CD14-positive monocyte (primary cell): ENCODE measurements at regions not wholly inside any gene's neighbourhood (a gene's known extent, or its start where the extent isn't known, plus 50 kb on each side); places are given as distances from the start of the nearest gene placed in this dataset.

Experiments
- DNase-seq, 3 donors: peaks; one replicate each; pipeline ENCODE4 v3.0.0-alpha.2; 2011 to 2022
- H2AFZ ChIP-seq: 2 replicates; pipeline ENCODE4 v1.6.0; 2012; ENCODE audit warnings: mild to moderate bottlenecking, low read depth, low read length, inconsistent platforms; ENCODE audit not compliant: insufficient read depth, poor library complexity, severe bottlenecking
- H3K27ac ChIP-seq, 2 donors: 1 replicate in 1 of 2; 2 replicates in 1 of 2; pipeline ENCODE4 v1.5.1; 2012 to 2013; ENCODE audit warnings: low read length in 2 of 2, control low read depth in 1 of 2, inconsistent platforms in 1 of 2, low read depth in 1 of 2, mild to moderate bottlenecking in 1 of 2
- H3K27me3 ChIP-seq, 2 donors: one replicate each; pipeline versions ENCODE4 v1.6.0 to v1.6.1; 2011 to 2013; ENCODE audit warnings: low read length in 2 of 2; ENCODE audit not compliant: control insufficient read depth in 2 of 2, insufficient read depth in 2 of 2
- H3K36me3 ChIP-seq, 2 donors: replicated peaks in 1 of 2; 1 replicate in 1 of 2; 2 replicates in 1 of 2; pipeline versions ENCODE4 v1.5.1 to v1.6.1; 2012 to 2013; ENCODE audit warnings: low read length in 2 of 2, control low read depth in 1 of 2, inconsistent platforms in 1 of 2, mild to moderate bottlenecking in 1 of 2; ENCODE audit not compliant: insufficient read depth in 2 of 2, control insufficient read depth in 1 of 2
- H3K4me1 ChIP-seq, 2 donors: 1 replicate in 1 of 2; 2 replicates in 1 of 2; pipeline versions ENCODE4 v1.5.1 to v1.6.1; 2012 to 2013; ENCODE audit warnings: low read length in 2 of 2, control low read depth in 1 of 2, inconsistent platforms in 1 of 2, mild to moderate bottlenecking in 1 of 2, moderate library complexity in 1 of 2; ENCODE audit not compliant: insufficient read depth in 2 of 2, control insufficient read depth in 1 of 2
- H3K4me2 ChIP-seq: replicated peaks from 2 replicates; pipeline ENCODE3; 2012; ENCODE audit warnings: low read length, moderate library complexity, mild to moderate bottlenecking; ENCODE audit not compliant: poor library complexity, severe bottlenecking; ENCODE audit errors: extremely low read depth
- H3K4me3 ChIP-seq, 3 experiments: fragments of 200-600 bp in 1 of 3; sonication (generic) in 1 of 3; replicated peaks in 1 of 3; 1 replicate in 2 of 3; 2 replicates in 1 of 3; pipeline ENCODE4 v1.5.1; 2011 to 2013; ENCODE audit warnings: low read length in 3 of 3, mild to moderate bottlenecking in 3 of 3, control low read depth in 2 of 3, low read depth in 2 of 3, inconsistent platforms in 1 of 3, moderate library complexity in 1 of 3
- H3K79me2 ChIP-seq: 2 replicates; pipeline ENCODE4 v1.6.0; 2012; ENCODE audit warnings: mild to moderate bottlenecking, control low read depth, inconsistent platforms, low read length, moderate library complexity; ENCODE audit not compliant: insufficient read depth
- H3K9ac ChIP-seq: 2 replicates; pipeline ENCODE4 v1.6.0; 2017; ENCODE audit warnings: low read length, mild to moderate bottlenecking; ENCODE audit not compliant: insufficient read depth, poor library complexity, severe bottlenecking
- H3K9me3 ChIP-seq, 2 donors: replicated peaks in 1 of 2; 1 replicate in 1 of 2; 2 replicates in 1 of 2; pipeline versions ENCODE4 v1.5.1 to v1.6.1; 2012 to 2013; ENCODE audit warnings: low read length in 2 of 2, control low read depth in 1 of 2; ENCODE audit not compliant: control insufficient read depth in 1 of 2, insufficient read depth in 1 of 2
- H4K20me1 ChIP-seq: 2 replicates; pipeline ENCODE4 v1.6.0; 2012; ENCODE audit warnings: mild to moderate bottlenecking, low read length, control low read depth, moderate library complexity; ENCODE audit not compliant: insufficient read depth
- H3K27ac Mint-ChIP-seq, 7 donors: one replicate each; pipeline ENCODE4 v1.8.0; 2020; ENCODE audit warnings: mild to moderate bottlenecking in 7 of 7, mixed read lengths in 7 of 7, moderate library complexity in 6 of 7, inconsistent platforms in 2 of 7
- H3K27me3 Mint-ChIP-seq, 3 donors: one replicate each; pipeline ENCODE4 v1.8.0; 2021 to 2022; ENCODE audit warnings: low read depth in 3 of 3, mild to moderate bottlenecking in 3 of 3, mixed read lengths in 3 of 3, moderate library complexity in 3 of 3, inconsistent platforms in 1 of 3
- H3K36me3 Mint-ChIP-seq, 2 donors: one replicate each; pipeline ENCODE4 v1.8.0; 2020; ENCODE audit warnings: mixed read lengths in 2 of 2, inconsistent platforms in 1 of 2, mild to moderate bottlenecking in 1 of 2
- H3K4me1 Mint-ChIP-seq: one replicate; pipeline ENCODE4 v1.8.0; 2020; ENCODE audit warnings: mild to moderate bottlenecking, mixed read lengths
- H3K4me3 Mint-ChIP-seq, 2 donors: one replicate each; pipeline ENCODE4 v1.8.0; 2020; ENCODE audit warnings: mild to moderate bottlenecking in 2 of 2, mixed read lengths in 2 of 2, moderate library complexity in 1 of 2
- H3K9me3 Mint-ChIP-seq, 7 donors: one replicate each; pipeline ENCODE4 v1.8.0; 2020 to 2022; ENCODE audit warnings: mixed read lengths in 7 of 7, mild to moderate bottlenecking in 6 of 7, moderate library complexity in 6 of 7, inconsistent platforms in 2 of 7
- CTCF ChIP-seq: fragments of 200-600 bp; IDR thresholded peaks from one replicate; pipeline ENCODE4 v1.8.0; 2022; ENCODE audit warnings: antibody characterized with exemption, mild to moderate bottlenecking
- WGBS: methylation state at CpG from one replicate; pipeline ENCODE4 v1.1.5; 2013; ENCODE audit warnings: missing lambda C conversion rate; ENCODE audit not compliant: insufficient coverage; 5-methylcytosine and 5-hydroxymethylcytosine counted together
- intact Hi-C, 2 donors: fragments of 100-400 bp; cut with micrococcal nuclease; formaldehyde crosslinking; loops; one replicate each; pipeline versions ENCODE4 v1.15.0 to v1.15.1; 2023

- H3K79me2 ChIP-seq, result no peaks in the 10 kb centered on the region
- no peaks in the 10 kb centered on the region for H3K36me3 Mint-ChIP-seq
- H3K27ac Mint-ChIP-seq, result no peak overlapping the region
- no peak overlapping the region for H3K4me3 Mint-ChIP-seq
- TF ChIP-seq CTCF, result no peak
- WGBS, result 81% methylated on average over 2 of the region's 4 CpGs
- H3K9me3 Mint-ChIP-seq, result peaks cover 0 to 6% (median 1%) of the 10 kb centered on the region in 7 donors
- no peaks in the 10 kb centered on the region for H3K9me3 ChIP-seq
- H4K20me1 ChIP-seq, result no peaks in the 10 kb centered on the region
- no peak overlapping the region for H3K4me3 ChIP-seq
- H3K4me2 ChIP-seq, result no peak overlapping the region
- H3K27ac ChIP-seq, result no peak overlapping the region
- H3K9ac ChIP-seq, result no peak overlapping the region
- peaks cover 0 to under 1% (median 0%) of the 10 kb centered on the region in 3 donors for H3K27me3 Mint-ChIP-seq
- no peak for DNase-seq
- no peaks in the 10 kb centered on the region for H3K4me1 Mint-ChIP-seq
- H2AFZ ChIP-seq, result no peak overlapping the region
- intact Hi-C loops, result no loop called here
- no peaks in the 10 kb centered on the region for H3K27me3 ChIP-seq
- no peaks in the 10 kb centered on the region for H3K36me3 ChIP-seq
- no peaks in the 10 kb centered on the region for H3K4me1 ChIP-seq
Measured at GRCh38 chr10:105761576-105762260, 1120.6 kb downstream of the SORCS3 start.

DNA sequence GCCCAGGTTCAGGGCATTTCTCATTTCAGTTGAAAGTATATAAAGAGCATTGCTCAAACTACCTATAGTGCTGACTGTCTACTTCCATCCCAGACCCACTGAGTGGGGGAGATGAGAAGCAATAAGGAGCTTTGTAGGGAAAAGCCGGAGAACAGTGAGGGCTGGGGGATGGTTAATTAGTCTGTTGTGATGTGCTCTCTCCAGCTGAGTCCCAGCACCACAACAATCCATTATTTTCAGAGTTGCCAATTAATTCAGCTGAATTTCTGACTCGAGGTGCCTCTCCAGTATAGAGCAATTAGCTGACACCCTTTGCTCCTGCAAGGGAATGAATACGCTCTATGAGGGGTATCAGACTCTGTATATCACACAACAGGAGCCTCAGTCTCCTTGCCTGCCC is 1118.6 kb downstream of the SORCS3 start:
- Histone ChIP-seq H2AFZ (no peak overlapping the region), H3K9me3 (peaks cover 0 to 5% of the 10 kb centered on the region in 2 donors), H3K4me2 (no peak overlapping the region), H3K4me1 (no peaks in the 10 kb centered on the region), H3K27ac (no peak overlapping the region), H3K27me3 (no peaks in the 10 kb centered on the region), H3K9ac (no peak overlapping the region), H3K36me3 (no peaks in the 10 kb centered on the region), H3K4me3 (no peak overlapping the region), H4K20me1 (no peaks in the 10 kb centered on the region), H3K79me2 (no peaks in the 10 kb centered on the region)
- Mint-ChIP-seq H3K36me3 (no peaks in the 10 kb centered on the region), H3K9me3 (peaks cover 0 to 4% (median 2%) of the 10 kb centered on the region in 7 donors), H3K27ac (no peak overlapping the region), H3K4me3 (no peak overlapping the region), H3K27me3 (no peaks in the 10 kb centered on the region), H3K4me1 (no peaks in the 10 kb centered on the region)
- WGBS, result no CpG with 5 or more reads among the region's 3 CpGs
- intact Hi-C loops, result no loop called here
- DNase-seq, result no peak
- TF ChIP-seq CTCF, result no peak
